ENCODE measurements at regions not wholly inside any gene's neighbourhood (a gene's known extent, or its start where the extent isn't known, plus 50 kb on each side); places are given as distances from the start of the nearest gene placed in this dataset.
"Not testable (repeated sequence)": the region's sequence is repeated elsewhere in the genome, so short reads cannot be mapped to it uniquely, and the experiment has no call there.

DNA sequence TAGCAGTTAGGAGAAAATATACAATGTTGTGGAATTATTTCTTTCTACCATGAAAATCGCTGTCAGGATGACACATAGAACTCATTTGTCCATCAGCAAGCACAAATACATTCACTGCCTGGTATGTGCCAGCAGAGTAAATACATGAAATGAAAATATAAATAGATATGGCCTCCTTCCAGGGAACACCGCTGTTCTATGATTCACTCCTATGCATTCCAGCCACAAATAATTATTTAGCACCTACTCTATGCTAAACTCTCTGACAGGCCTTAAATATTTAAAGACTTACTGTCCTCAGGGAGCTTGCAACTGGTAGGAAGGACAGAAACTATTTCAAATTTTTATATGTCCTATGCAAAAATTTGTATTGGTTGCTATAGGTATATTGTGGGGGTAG is 975.0 kb upstream of the NCAM2 start:
- DNase-seq, result no peak

DNA sequence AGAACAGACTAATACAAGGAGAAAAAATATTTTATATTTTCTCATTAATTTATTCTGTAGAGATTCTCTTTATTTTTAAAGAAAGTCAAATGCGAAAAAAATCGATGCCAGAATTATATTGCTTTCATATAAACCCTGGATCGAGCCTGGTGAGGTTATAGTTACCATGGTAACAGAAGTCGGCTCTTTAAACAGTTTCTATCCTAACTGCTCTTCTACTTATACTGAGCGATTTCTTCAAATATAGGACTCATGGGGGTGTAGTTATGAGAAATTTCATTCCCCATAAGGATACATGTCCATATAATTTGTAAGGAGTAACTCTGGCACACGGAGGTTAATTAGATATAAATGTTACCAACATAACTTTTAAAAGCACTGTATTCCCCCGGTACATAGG is 973.5 kb upstream of the NCAM2 start:
- no peak for DNase-seq

- DNase-seq, result no peak
These were observed 971.7 kb upstream of the NCAM2 start for GRCh38 chr21:20026543-20026942.

- no peak for DNase-seq
These were observed 967.8 kb upstream of the NCAM2 start for GRCh38 chr21:20030390-20030789.

- no peak for DNase-seq
These were observed 966.4 kb upstream of the NCAM2 start for GRCh38 chr21:20031807-20032206.

DNA sequence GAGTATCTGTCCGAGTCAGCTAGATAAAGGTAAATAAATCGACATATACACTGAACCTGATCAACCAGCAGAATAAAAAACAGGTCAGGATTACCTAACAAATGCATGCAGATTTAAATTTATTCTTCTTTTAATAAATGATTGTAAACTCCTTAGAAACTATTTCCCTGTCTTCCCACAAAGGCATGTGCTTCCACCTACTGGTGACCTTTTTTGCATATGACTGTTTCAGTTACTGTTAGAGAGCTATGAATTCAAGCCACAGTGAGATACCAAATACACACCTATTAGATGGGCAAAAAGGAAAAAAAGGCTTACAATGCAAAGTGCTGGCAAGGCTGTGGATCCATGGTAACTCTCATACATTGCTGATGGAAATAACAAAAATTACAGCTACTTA is 957.4 kb upstream of the NCAM2 start:
- DNase-seq, result no peak

DNA sequence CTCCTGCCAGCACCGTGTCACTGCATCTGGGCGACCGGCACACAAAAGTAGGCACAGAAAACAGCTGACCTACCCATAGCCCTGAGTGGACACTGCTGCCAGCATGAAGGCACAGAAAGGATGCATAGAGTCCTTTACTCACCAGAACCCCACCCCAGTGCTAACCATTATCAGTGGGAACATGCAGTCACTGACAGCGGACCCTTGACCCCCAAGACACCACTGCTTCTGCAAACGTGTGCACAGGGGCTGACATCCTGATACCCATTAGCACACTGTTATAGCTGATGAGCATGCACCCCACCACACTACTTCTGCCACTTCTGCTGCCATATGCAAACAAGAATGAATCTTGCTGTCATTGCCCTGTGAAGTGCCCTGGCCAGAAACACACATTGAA is 953.0 kb upstream of the NCAM2 start:
- no peak for DNase-seq

DNA sequence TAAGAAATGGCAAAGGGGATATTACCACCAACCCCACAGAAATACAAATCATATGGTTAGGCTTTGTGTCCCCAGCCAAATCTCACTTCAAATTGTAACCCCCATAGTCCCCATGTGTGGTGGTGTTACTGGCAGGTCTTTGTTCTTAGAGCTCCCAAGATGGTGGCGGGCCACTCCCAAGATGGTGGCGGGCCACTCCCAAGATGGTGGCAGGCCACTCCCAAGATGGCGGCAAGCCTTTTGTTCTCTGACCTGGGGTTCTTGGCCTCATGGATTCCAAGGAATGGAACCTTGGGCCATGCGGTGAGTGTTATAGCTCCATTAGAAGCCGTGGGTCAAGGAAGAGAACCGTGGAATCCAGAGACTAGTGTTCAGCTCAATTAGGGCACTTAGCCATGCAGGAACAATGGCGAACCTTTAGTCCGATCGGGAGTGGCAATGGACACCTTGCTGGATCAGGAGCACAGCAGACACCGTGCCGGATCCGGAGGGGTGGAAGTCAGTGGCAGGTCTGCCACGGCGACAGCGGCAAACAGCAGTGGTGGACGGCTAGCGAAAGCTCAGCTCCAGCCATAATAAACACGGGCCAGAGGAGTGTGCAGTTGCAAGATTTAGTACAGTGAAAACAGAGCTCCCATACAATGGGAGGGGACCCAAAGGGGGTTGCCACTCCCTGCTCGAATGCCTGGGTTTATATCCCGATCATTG is 949.9 kb upstream of the NCAM2 start:
- DNase-seq, result not testable (repeated sequence)

GRCh38 chr21:20083336-20083735 is 914.9 kb upstream of the NCAM2 start:
- no peak for DNase-seq

- no peak for DNase-seq
These were observed 914.3 kb upstream of the NCAM2 start for GRCh38 chr21:20083925-20084324.

DNA sequence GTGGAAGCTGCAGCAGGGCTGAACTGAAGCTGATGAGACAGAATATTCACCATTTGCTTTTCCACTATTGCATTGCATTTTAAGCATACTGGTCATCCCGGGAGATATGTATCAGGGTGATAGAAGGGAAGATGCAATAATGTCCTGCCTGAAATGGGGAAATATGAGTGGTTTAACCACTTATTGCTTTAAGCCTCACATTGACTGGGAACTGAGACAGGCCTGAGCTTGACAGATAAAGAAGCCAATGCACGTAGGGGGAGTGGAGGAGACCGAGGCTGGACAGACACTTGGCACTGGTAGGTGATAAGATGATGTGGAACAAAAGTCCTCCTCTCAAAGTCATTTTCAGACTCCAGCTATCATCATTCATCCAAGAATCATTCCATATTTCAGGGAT is 911.7 kb upstream of the NCAM2 start:
- no peak for DNase-seq

GRCh38 chr21:20106368-20106767 is 891.8 kb upstream of the NCAM2 start:
- DNase-seq, result no peak

DNA sequence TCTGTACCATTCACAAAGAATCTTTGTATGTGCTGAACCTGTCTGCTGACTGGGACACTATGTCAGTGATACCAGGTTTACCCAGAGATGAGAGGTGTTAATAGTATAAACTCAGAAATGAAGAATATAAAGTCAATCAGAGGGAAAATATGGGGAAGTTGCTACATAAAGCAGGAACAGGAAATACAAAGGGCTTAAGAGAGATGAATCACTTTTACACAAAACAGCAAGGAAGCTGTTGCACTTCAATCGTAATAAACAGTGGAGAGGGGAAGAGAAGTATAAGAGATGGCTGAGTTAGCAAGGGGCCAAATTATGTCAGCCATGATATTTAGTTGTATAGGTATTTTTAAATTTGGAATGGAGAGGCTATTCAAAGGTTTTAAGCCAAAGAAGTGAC is 890.2 kb upstream of the NCAM2 start:
- DNase-seq, result no peak

- DNase-seq, result no peak
These were observed 889.2 kb upstream of the NCAM2 start for GRCh38 chr21:20108976-20109540.

- no peak for DNase-seq
These were observed 887.8 kb upstream of the NCAM2 start for GRCh38 chr21:20110368-20110767.

GRCh38 chr21:20151741-20152140 is 846.5 kb upstream of the NCAM2 start:
- DNase-seq, result no peak

DNA sequence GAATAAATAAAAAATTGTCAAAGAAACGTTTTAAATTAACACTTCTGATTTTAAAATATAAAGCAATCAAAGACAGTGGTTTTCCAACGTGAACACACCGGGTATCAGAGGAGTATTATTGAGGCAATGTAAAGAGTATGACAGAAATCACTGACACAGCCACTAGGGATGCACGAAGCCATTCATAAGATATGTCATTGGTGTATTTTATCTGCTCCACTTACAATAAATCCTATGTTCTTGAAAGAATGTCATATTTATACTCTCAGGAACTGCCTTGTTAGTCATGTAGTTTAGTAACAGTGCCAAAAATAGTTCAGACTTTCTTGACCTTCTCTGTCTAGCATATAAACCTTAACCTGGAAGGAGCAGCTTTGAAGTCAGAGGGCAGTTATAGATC is 835.0 kb upstream of the NCAM2 start:
- DNase-seq, result no peak

DNA sequence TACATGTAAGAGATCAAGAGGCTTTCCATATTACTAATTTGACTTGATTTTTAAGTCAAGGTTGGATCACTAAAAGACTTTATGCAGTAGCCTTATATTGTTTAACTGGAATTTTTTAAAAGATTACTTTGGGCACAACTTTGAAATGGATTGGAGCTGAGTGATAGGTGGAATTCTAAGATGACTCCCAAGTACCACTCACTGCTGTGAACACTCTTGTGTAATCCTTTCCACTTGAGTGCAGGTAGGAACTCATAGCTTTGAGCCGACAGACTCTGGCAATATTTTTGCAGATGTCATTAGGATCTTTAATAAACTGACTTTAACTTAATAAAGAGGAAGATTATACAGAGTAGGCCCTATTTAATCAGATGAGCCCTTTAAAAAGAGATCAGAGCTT is 831.1 kb upstream of the NCAM2 start:
- no peak for DNase-seq

DNA sequence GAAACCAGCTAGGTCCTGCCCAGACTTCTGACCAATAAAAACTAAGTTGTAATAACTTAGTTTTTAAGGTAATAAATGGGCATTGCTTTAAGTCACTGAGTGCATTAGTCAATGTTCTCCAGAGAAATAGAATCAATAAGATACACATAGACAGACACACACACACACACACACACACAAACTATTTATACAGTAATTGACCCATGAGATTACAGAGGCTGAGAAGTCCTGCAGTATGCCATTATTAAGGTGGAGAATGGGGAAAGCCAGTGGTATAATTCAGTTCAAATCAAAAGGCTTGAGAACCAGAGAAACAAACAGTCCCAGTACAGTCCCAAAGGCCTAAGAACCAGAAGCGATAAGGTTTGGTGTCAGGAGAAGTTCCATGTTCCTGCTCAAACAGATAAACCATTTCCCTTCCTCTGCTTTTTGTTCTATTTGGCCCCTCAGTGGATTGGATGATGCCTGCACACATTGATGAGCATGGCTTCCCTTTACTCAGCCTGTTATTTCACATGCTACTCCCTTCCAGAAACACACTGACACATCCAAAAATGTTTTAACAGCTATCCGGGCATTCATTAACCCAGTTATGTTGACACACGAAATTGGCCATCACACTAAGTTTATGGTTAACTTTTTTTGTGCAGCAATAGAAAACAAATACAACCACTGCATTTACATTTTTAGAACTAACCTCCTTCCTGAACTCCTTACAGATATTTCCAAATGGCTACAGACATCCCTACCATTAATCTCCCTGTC is 828.2 kb upstream of the NCAM2 start:
- DNase-seq, result no peak

- no peak for DNase-seq
These were observed 812.0 kb upstream of the NCAM2 start for GRCh38 chr21:20186186-20186585.

DNA sequence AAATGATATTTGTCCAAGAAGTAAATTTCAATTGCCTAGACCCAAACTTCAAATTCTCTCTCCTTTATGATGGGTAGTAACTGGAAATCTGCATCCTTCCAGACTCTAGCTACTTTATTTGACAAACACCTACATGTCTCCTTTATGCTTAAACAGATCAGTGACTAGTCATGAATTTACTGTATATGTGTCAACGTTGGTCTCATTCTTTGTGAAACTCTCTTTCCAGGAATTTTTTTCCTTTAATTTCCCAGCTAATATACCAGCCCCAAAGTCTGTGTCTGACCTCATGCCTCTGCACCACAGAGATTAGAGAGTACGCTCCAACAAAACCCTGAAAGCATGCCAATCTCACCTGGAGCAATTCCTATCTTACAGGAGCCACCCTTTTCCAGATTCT is 811.2 kb upstream of the NCAM2 start:
- no peak for DNase-seq

DNA sequence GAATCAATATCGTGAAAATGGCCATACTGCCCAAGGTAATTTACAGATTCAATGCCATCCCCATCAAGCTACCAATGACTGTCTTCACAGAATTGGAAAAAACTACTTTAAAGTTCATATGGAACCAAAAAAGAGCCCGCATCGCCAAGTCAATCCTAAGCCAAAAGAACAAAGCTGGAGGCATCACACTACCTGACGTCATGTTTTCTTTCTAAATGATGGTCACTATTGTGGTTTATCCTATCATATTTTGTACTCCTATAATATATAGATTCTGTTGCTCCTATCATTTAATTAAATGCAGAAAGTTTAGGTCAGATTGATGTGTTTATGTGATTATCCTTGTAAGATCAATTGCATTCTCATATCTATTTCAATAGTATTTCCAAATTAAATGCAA is 796.9 kb upstream of the NCAM2 start:
- DNase-seq, result not testable (repeated sequence)

- no peak for DNase-seq
These were observed 790.9 kb upstream of the NCAM2 start for GRCh38 chr21:20207335-20207734.

- DNase-seq, result no peak
These were observed 782.2 kb upstream of the NCAM2 start for GRCh38 chr21:20215959-20216358.

All from CD4-positive, alpha-beta T cell treated with Interleukin-21 for 1 hour (primary cell).